ENCODE measurements at regions not wholly inside any gene's neighbourhood (a gene's known extent, or its start where the extent isn't known, plus 50 kb on each side); places are given as distances from the start of the nearest gene placed in this dataset.
"Not testable (repeated sequence)": the region's sequence is repeated elsewhere in the genome, so short reads cannot be mapped to it uniquely, and the experiment has no call there.

- no peak for DNase-seq
These were observed 138.6 kb upstream of the APOOL start for GRCh38 chrX:84865113-84865512.

- DNase-seq, result not testable (repeated sequence)
These were observed 133.4 kb upstream of the APOOL start for GRCh38 chrX:84870281-84870680.

GRCh38 chrX:84872160-84872771 is 131.4 kb upstream of the APOOL start:
- not testable (repeated sequence) for DNase-seq

GRCh38 chrX:84873176-84873575 is 130.5 kb upstream of the APOOL start:
- DNase-seq, result no peak

GRCh38 chrX:84876876-84877275 is 126.8 kb upstream of the APOOL start:
- no peak for DNase-seq

- no peak for DNase-seq
These were observed 109.8 kb upstream of the APOOL start for GRCh38 chrX:84893897-84894296.

GRCh38 chrX:84907324-84907968 is 96.2 kb upstream of the APOOL start:
- DNase-seq, result no peak

GRCh38 chrX:84909151-84909550 is 94.5 kb upstream of the APOOL start:
- DNase-seq, result no peak

GRCh38 chrX:84924624-84925023 is 79.1 kb upstream of the APOOL start:
- no peak for DNase-seq

- DNase-seq, result no peak
These were observed 70.9 kb upstream of the APOOL start for GRCh38 chrX:84932814-84933213.

GRCh38 chrX:84933956-84934556 is 69.6 kb upstream of the APOOL start:
- no peak for DNase-seq
